DMS 273 (cell line): ENCODE measurements at regions not wholly inside any gene's neighbourhood (a gene's known extent, or its start where the extent isn't known, plus 50 kb on each side); places are given as distances from the start of the nearest gene placed in this dataset.
A peak's percentile ranks its signal among the peaks of the same experiment; 100 is the strongest.

ENCODE experiments used
- DNase-seq: peaks from one replicate; lab custom pipeline; 2025; ENCODE audit not compliant: unreplicated experiment; lab: John Stamatoyannopoulos, UW

- DNase-seq = no peak
Observed at GRCh38 chr3:72380711-72381493, 467.3 kb downstream of the SHQ1 start.

- no peak for DNase-seq
Observed at GRCh38 chr3:72380193-72380592, 468.1 kb downstream of the SHQ1 start.

- DNase-seq = no peak
Observed at GRCh38 chr3:72379500-72380187, 468.6 kb downstream of the SHQ1 start.

GRCh38 chr3:72378287-72378686 is 470.0 kb downstream of the SHQ1 start:
- DNase-seq = no peak

GRCh38 chr3:72376956-72377710 is 471.1 kb downstream of the SHQ1 start:
- no peak for DNase-seq

- no peak for DNase-seq
Observed at GRCh38 chr3:72375237-72376076, 472.8 kb downstream of the SHQ1 start.

GRCh38 chr3:72373139-72373538 is 475.1 kb downstream of the SHQ1 start:
- no peak for DNase-seq

- DNase-seq = no peak
Observed at GRCh38 chr3:72372161-72372560, 476.1 kb downstream of the SHQ1 start.

GRCh38 chr3:72371431-72371830 is 476.8 kb downstream of the SHQ1 start:
- no peak for DNase-seq

- no peak for DNase-seq
Observed at GRCh38 chr3:72370947-72371346, 477.3 kb downstream of the SHQ1 start.

GRCh38 chr3:72369681-72370080 is 478.6 kb downstream of the SHQ1 start:
- no peak for DNase-seq

GRCh38 chr3:72368331-72368975 is 479.8 kb downstream of the SHQ1 start:
- peak; percentile 50 for DNase-seq

- no peak for DNase-seq
Observed at GRCh38 chr3:72361990-72362389, 486.3 kb downstream of the SHQ1 start.

- DNase-seq = no peak
Observed at GRCh38 chr3:72359743-72360142, 488.5 kb downstream of the SHQ1 start.

GRCh38 chr3:72355168-72355567 is 493.1 kb downstream of the SHQ1 start:
- no peak for DNase-seq

- DNase-seq = no peak
Observed at GRCh38 chr3:72354486-72354885, 493.8 kb downstream of the SHQ1 start.

- DNase-seq = no peak
Observed at GRCh38 chr3:72353236-72354128, 494.8 kb downstream of the SHQ1 start.

GRCh38 chr3:72352176-72352575 is 496.1 kb downstream of the SHQ1 start:
- DNase-seq = no peak

GRCh38 chr3:72351536-72351935 is 496.7 kb downstream of the SHQ1 start:
- no peak for DNase-seq
